HG03135 (cell line): ENCODE measurements at regions not wholly inside any gene's neighbourhood (a gene's known extent, or its start where the extent isn't known, plus 50 kb on each side); places are given as distances from the start of the nearest gene placed in this dataset.
"Not testable (repeated sequence)": the region's sequence is repeated elsewhere in the genome, so short reads cannot be mapped to it uniquely, and the experiment has no call there.

Experiments
- ATAC-seq: cut with Tn5 transposase; IDR thresholded peaks from one replicate; pipeline ENCODE4 v1.9.1; 2021; ENCODE audit warnings: mild to moderate bottlenecking, moderate library complexity; ENCODE audit not compliant: unreplicated experiment

GRCh38 chr1:70667494-70668170 is 256.6 kb downstream of the CTH start:
- no peak for ATAC-seq

GRCh38 chr1:70671006-70671405 is 259.9 kb downstream of the CTH start:
- no peak for ATAC-seq

GRCh38 chr1:70672442-70672888 is 261.4 kb downstream of the CTH start:
- no peak for ATAC-seq

DNA sequence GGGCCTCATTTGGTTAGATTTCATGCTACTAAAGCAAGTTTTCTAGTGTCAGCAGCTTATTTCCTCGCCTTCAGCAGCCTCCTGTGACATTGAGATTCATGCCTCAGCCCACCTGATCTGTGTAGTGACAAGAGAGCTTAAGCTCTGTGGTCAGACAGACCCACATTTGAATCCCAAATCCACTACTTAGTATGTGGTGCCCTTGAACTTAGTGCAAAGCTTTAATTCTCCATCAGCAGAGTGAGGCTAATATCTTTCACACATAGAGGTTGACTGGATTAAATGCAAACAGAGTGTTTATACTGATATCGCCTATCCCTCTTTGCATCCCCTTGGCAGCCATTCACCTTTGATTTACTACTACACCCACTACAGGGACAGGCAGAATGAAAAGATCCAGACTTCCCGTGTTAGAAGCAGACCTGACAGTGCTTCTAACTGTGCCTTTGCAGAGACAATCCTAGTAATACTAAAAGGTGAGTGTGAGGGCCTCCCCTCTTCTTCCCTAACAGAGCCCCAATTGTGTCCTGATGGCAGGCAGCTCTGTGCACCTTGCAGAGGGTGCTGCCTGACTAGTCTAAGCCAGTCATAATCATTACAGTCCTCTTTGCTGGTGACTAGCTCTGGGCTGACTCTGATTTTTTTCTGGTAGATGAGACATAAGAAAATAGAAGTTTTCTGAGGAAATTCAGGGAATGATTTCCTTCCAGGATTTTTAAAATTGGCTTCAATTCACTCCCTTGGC is 264.0 kb downstream of the CTH start:
- ATAC-seq = no peak

DNA sequence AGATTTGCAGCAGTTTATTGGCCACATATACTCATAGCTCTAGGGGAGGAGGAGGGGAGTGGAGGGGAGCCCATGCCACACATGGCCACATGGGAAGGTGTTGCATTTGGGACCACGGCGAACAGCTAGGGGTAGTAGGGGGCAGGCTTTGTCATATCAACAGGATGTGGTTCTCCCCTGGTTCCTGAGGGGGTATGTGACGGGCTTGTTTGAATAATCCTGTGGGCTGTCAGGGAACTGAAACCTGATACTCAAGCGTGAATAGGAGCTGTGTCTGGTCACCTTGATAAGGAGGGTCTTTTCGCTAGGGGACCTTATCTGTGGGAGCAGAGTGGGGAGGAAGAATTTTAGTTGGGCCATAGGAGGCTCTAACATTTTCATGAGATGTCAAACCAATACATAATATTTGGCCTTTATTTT is 264.7 kb downstream of the CTH start:
- ATAC-seq = peak; percentile 73

DNA sequence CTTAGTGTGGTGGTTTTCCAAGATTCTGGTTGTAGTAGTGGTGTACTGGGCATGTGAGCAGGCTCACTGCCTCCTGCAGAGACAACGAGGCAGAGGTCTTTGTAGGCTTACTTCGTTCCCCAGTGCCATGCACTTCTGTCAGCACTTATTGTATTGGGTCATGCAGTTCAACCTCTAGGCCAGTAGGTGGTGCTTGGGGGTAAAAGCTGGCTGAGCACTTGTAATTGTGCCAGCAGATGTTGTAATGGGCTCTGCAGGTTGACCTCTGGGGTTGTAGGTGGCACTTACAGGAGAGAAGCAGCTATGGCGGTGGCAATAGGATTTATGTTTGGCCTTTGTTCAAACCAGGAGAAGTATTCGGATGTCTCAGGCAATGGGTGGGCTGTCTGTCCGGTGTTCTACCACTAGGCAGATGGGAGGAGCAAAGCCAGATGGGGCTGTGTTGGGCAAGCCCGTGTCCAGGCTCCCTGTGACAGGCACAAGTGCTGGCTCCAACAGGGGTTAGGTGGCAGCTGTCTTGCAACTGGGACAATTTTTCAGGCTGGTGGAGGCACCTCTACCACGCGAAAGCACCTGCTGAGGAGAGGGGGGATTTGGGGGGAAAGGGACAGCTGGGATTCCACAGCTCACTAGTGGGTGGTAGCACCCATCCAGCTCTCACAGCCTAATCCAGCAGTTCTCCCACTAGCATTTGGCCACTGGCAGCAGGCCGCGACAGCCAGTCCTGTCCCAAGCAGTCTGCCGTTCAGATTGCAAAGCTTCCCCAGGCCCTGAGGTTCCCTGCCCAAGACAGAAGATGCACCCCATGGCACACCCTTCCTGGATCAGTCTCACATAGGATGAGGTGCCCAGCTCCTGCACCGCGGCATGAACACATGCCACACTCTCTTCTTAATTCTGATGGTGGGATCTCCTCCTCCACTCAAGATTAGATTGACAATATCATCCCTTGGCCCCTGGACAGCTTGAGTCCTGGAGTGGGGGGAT is 274.5 kb downstream of the CTH start:
- peak; percentile 99 for ATAC-seq

DNA sequence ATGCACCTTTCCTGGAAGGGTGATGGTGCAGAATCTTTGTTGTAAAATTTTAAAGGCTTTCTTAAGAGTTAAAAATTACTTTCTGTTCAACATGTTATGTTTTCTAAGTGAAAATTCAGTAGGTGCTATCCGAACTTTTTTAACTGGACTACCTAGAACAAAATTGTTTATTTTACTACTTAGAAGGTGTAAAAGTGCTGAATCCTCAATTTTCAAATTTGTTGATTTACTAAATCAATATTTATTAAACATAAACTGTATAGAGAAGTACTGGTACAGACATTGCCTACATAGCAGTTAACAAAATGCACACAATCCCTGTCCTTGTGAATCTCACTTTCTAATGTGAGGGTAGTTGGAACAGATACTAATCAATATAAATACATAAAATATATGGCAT is 277.5 kb downstream of the CTH start:
- no peak for ATAC-seq

DNA sequence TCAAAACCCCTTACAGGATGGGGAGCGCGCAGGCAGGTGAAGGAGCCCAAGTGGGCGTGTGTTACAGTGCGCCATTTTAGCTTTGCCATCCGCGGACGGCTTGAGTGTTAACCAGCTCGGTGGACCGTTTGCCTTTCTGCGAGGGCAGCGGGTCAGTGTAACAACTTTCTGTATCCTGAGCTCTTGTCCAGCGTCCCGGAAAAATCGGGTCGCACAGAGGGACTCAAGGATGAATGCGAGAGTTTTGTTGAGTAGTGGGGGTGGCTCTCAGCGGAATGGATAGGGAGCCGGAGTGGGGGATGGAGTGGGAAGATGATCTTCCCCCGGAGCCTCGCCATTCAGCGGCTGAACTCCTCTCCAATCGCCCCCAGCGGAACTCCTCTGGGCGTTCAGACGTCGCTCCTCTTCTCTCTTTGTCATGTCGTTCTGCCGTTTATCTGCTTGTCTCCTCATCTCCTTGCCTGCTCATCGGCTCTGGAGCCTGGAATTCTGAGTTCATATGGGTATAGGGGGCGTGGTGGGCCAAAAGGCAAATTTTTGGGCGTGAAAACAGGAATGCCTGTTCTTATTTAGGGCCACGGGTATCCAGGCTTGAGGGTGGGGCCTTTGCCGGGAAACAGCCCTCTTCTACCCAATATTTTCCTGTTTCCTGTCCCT is 295.4 kb downstream of the CTH start:
- ATAC-seq = no peak

DNA sequence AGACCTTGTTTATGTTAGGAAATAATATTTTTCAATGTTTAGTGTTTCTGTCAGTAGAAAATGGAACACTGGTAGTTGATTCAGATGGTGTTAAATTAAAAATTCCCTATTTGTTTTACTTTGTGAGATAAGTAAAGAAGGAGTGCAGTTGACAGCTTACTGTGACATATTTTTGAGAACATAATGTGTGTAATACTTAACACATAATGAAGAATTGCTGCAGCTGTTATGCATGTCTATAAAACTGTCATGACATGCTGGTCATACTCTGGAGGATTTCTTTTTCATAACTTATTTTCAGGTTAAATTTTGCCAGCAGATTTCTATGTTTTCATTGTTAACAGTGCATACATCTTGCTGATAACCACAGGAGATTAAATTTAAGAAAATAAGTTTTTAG is 296.1 kb downstream of the CTH start:
- ATAC-seq = no peak

GRCh38 chr1:70714149-70714548 is 303.1 kb downstream of the CTH start:
- ATAC-seq = no peak

- no peak for ATAC-seq
Observed at GRCh38 chr1:70717211-70717610, 306.1 kb downstream of the CTH start.

GRCh38 chr1:70717656-70718055 is 306.6 kb downstream of the CTH start:
- ATAC-seq = no peak

GRCh38 chr1:70718086-70718630 is 307.1 kb downstream of the CTH start:
- no peak for ATAC-seq

DNA sequence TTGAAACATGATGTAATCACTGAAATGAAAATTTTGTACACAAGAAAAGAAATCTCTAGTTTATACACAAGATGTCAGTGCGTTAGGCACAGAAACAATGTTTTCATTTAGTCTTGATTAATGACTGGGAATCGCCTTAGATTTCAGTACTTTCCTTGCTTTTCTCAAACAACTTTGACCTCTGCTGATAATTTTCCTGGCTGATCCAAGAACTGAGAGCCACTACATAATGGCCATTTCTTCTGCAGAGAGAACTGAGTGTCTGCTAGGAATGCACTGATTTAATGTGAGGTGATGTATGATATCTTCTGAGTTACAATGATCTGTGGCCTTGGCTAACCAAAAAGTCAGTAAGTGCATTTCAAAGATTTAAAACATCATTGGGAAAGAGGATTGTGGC is 308.1 kb downstream of the CTH start:
- no peak for ATAC-seq

GRCh38 chr1:70720109-70720508 is 309.0 kb downstream of the CTH start:
- ATAC-seq = no peak

DNA sequence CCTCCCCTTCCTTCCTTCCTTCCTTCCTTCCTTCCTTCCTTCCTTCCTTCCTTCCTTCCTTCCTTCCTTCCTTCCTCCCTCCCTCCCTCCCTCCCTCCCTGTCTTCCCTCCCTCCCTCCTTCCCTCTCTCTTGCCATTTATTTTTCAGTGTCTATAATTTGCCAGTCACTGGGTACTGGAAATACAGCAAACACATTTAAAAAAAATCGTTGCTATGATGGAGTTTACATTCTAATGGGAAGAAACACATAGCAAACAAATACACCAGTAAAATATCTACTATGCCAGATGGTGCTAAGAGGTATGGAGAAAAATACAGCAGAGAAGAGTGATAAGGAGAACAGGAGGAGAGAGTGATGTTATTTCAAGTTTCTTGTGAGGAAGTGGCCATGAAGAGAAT is 309.5 kb downstream of the CTH start:
- no peak for ATAC-seq

- no peak for ATAC-seq
Observed at GRCh38 chr1:70727886-70728489, 316.9 kb downstream of the CTH start.

DNA sequence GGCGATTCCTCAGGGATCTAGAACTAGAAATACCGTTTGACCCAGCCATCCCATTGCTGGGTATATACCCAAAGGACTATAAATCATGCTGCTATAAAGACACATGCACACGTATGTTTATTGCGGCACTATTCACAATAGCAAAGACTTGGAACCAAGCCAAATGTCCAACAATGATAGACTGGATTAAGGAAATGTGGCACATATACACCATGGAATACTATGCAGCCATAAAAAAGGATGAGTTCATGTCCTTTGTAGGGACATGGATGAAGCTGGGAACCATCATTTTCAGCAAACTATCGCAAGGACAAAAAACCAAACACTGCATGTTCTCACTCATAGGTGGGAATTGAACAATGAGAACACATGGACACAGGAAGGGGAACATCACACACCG is 311.1 kb downstream of the PTGER3 start:
- not testable (repeated sequence) for ATAC-seq

- no peak for ATAC-seq
Observed at GRCh38 chr1:70737125-70737524, 310.5 kb downstream of the PTGER3 start.

GRCh38 chr1:70738624-70739023 is 309.0 kb downstream of the PTGER3 start:
- ATAC-seq = no peak
